Keratinocyte (primary cell): ENCODE measurements at regions not wholly inside any gene's neighbourhood (a gene's known extent, or its start where the extent isn't known, plus 50 kb on each side); places are given as distances from the start of the nearest gene placed in this dataset.

ENCODE experiments used
- DNase-seq: peaks from one replicate; pipeline ENCODE4 v3.0.0-alpha.2; 2011; ENCODE audit warnings: low read depth, missing footprints, low spot score
- FAIRE-seq: peaks from 2 replicates; lab custom pipeline; 2011; peaks lifted over from hg19 to GRCh38; lab: Jason Lieb, UNC
- H2AFZ ChIP-seq: 2 replicates; pipeline ENCODE4 v1.6.0; 2012; ENCODE audit warnings: low read length, control low read depth, inconsistent platforms; ENCODE audit not compliant: control insufficient read depth
- H3K27ac ChIP-seq: 2 replicates; pipeline ENCODE4 v1.5.1; 2011; ENCODE audit warnings: low read length; ENCODE audit not compliant: control insufficient read depth, insufficient read depth
- H3K27me3 ChIP-seq: 3 replicates; pipeline ENCODE4 v1.6.0; 2011; ENCODE audit warnings: low read length; ENCODE audit not compliant: control insufficient read depth, insufficient read depth; ENCODE audit errors: extremely low read depth
- H3K36me3 ChIP-seq, 2 experiments: 2 replicates in 1 of 2; 3 replicates in 1 of 2; pipeline ENCODE4 v1.5.1; 2011; ENCODE audit warnings: low read length in 2 of 2, mild to moderate bottlenecking in 1 of 2; ENCODE audit not compliant: control insufficient read depth in 2 of 2, insufficient read depth in 2 of 2; ENCODE audit errors: extremely low read depth in 1 of 2
- H3K4me1 ChIP-seq: 3 replicates; pipeline ENCODE4 v1.5.1; 2011; ENCODE audit warnings: low read length; ENCODE audit not compliant: control insufficient read depth, insufficient read depth; ENCODE audit errors: extremely low read depth
- H3K4me2 ChIP-seq: 3 replicates; pipeline ENCODE4 v1.6.0; 2011; ENCODE audit warnings: low read depth, low read length; ENCODE audit not compliant: control insufficient read depth, insufficient read depth; ENCODE audit errors: extremely low read depth
- H3K4me3 ChIP-seq, 3 experiments: fragments of 200-600 bp in 1 of 3; sonication (generic) in 1 of 3; 2 replicates in 2 of 3; 3 replicates in 1 of 3; pipeline ENCODE4 v1.5.1; 2011 to 2016; ENCODE audit warnings: low read length in 3 of 3, mild to moderate bottlenecking in 3 of 3, control low read depth in 2 of 3, inconsistent platforms in 1 of 3, low read depth in 1 of 3, mixed read lengths in 1 of 3, mixed run types in 1 of 3, moderate library complexity in 1 of 3; ENCODE audit not compliant: control insufficient read depth in 2 of 3, insufficient read depth in 2 of 3; ENCODE audit errors: extremely low read depth in 1 of 3
- H3K79me2 ChIP-seq: 2 replicates; pipeline ENCODE4 v1.6.0; 2012; ENCODE audit warnings: low read length; ENCODE audit not compliant: control insufficient read depth, insufficient read depth
- H3K9ac ChIP-seq: 3 replicates; pipeline ENCODE4 v1.6.0; 2011; ENCODE audit warnings: low read length; ENCODE audit not compliant: control insufficient read depth, insufficient read depth; ENCODE audit errors: extremely low read depth
- H3K9me1 ChIP-seq: 3 replicates; pipeline ENCODE4 v1.6.0; 2011; ENCODE audit warnings: low read length; ENCODE audit not compliant: control insufficient read depth, insufficient read depth; ENCODE audit errors: extremely low read depth
- H3K9me3 ChIP-seq: 2 replicates; pipeline ENCODE4 v1.5.1; 2012; ENCODE audit warnings: low read depth, low read length; ENCODE audit not compliant: control insufficient read depth
- H4K20me1 ChIP-seq: 3 replicates; pipeline ENCODE4 v1.6.0; 2011; ENCODE audit warnings: low read length; ENCODE audit not compliant: control insufficient read depth, insufficient read depth; ENCODE audit errors: extremely low read depth
- EZH2 ChIP-seq: IDR thresholded peaks from one replicate; pipeline ENCODE4 v1.6.1; 2012; ENCODE audit warnings: inconsistent platforms, mild to moderate bottlenecking, low read length, moderate library complexity
- dilution Hi-C: fragments of 300-500 bp; cut with MboI; formaldehyde crosslinking; loops from one replicate; pipeline ENCODE4 v1.7.0; 2020; ENCODE audit warnings: low sequenced_read_pairs; ENCODE audit not compliant: extremely low pct_ligation_motif_present
- TF ChIP-seq, protein P1 (sequence below), 3 experiments: IDR thresholded peaks in 1 of 3; conservative IDR thresholded peaks in 1 of 3; optimal IDR thresholded peaks in 1 of 3; 2 replicates in 2 of 3; 3 replicates in 1 of 3; pipeline versions ENCODE3 to v1.5.1; 2011; ENCODE audit warnings: low read length in 3 of 3, mild to moderate bottlenecking in 3 of 3, moderate library complexity in 2 of 3, control low read depth in 1 of 3, inconsistent platforms in 1 of 3; ENCODE audit not compliant: insufficient read depth in 2 of 3; ENCODE audit errors: extremely low read depth in 1 of 3

DNA sequence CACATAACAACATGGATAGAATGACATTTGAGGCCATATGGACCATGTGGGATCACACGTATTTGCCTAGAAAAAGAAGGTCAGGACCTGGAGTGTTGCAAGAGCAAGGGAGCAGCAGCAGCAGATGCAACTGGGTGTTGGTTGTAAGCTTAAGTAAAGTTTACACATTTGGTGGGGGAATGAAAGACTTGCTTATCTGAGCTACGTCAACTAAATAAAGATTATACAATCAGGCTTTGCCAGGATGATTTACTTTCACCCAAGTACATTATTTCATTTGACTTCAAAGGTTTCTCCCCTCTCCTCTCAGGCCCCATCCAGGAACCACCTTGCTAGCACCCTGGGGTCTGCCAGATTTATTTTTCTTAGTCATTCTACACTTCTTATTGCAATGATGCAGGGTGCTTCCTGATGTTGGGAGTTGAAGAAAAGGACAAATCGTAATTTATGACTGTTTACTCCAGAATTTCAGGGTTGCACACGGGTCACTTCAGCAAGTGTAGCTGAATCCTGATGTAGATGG, 591.9 kb upstream of the IGFBP3 start:
- H3K9me1 ChIP-seq: no peaks in the 10 kb centered on the region
- TF ChIP-seq EZH2: no peak
- TF ChIP-seq, protein P1, sequence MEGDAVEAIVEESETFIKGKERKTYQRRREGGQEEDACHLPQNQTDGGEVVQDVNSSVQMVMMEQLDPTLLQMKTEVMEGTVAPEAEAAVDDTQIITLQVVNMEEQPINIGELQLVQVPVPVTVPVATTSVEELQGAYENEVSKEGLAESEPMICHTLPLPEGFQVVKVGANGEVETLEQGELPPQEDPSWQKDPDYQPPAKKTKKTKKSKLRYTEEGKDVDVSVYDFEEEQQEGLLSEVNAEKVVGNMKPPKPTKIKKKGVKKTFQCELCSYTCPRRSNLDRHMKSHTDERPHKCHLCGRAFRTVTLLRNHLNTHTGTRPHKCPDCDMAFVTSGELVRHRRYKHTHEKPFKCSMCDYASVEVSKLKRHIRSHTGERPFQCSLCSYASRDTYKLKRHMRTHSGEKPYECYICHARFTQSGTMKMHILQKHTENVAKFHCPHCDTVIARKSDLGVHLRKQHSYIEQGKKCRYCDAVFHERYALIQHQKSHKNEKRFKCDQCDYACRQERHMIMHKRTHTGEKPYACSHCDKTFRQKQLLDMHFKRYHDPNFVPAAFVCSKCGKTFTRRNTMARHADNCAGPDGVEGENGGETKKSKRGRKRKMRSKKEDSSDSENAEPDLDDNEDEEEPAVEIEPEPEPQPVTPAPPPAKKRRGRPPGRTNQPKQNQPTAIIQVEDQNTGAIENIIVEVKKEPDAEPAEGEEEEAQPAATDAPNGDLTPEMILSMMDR (optimal IDR thresholded peaks at IDR 0.05 in 1 of 3, IDR thresholded peaks at IDR 0.05 in 1 of 3, conservative IDR thresholded peaks at IDR 0.05 in 1 of 3; ENCODE audit: extremely low read depth in 1 of 3, insufficient read depth in 2 of 3, low read length in 3 of 3): no peak
- no peak overlapping the region for H2AFZ ChIP-seq
- no peak overlapping the region for H3K4me3 ChIP-seq
- H3K27me3 ChIP-seq: no peaks in the 10 kb centered on the region
- no peaks in the 10 kb centered on the region for H3K36me3 ChIP-seq
- no peak overlapping the region for H3K9ac ChIP-seq
- FAIRE-seq (no peak), DNase-seq (no peak)
- H3K27ac ChIP-seq: no peak overlapping the region
- H3K79me2 ChIP-seq: no peaks in the 10 kb centered on the region
- no peaks in the 10 kb centered on the region for H3K9me3 ChIP-seq
- dilution Hi-C loops: no loop called here
- no peaks in the 10 kb centered on the region for H3K4me1 ChIP-seq
- H4K20me1 ChIP-seq: no peaks in the 10 kb centered on the region
- H3K4me2 ChIP-seq: no peak overlapping the region

DNA sequence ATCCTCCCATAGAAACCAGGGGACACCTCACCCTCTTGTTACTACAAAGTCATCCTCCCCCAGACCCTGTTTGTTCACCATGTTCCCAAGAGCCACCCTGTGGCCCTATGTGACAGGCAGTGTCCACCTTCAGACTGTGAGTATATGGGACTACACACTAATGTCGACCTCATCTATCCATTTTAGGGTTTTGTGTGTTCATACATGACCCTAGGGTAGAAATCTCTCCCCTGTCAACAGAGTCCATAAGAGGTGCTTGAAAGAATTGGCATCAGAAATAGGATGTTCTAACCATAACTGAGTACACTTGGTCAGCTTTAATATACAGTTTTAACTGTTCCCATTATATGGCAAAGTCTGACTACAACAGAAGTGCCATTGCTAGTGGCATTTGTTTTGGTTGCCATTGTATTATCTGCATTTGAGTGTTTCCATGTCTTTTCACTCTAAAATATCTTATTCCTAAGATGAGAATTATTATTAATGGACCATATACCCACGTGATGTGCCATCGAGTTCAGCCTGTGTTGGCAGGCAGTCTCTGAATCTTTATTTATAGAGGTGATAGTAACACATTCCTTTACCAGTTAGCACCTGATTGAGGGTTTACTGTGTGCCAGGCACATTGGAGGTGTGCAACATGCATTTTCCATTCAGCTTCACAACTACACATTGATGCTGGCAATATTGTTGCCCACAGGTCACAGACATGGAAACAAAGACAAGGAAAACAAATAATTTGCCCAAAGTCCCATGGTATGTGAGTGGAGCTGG, 590.6 kb upstream of the IGFBP3 start:
- H3K27me3 ChIP-seq: no peaks in the 10 kb centered on the region
- no peaks in the 10 kb centered on the region for H3K79me2 ChIP-seq
- TF ChIP-seq, protein P1 (optimal IDR thresholded peaks at IDR 0.05 in 1 of 3, IDR thresholded peaks at IDR 0.05 in 1 of 3, conservative IDR thresholded peaks at IDR 0.05 in 1 of 3; ENCODE audit: extremely low read depth in 1 of 3, insufficient read depth in 2 of 3, low read length in 3 of 3): no peak
- TF ChIP-seq EZH2: no peak
- H3K27ac ChIP-seq: no peak overlapping the region
- no peak overlapping the region for H2AFZ ChIP-seq
- DNase-seq: no peak
- H3K9me3 ChIP-seq: no peaks in the 10 kb centered on the region
- H3K9me1 ChIP-seq: no peaks in the 10 kb centered on the region
- H4K20me1 ChIP-seq: no peaks in the 10 kb centered on the region
- no peak overlapping the region for H3K4me2 ChIP-seq
- no peak overlapping the region for H3K4me3 ChIP-seq
- H3K9ac ChIP-seq: no peak overlapping the region
- H3K4me1 ChIP-seq: no peaks in the 10 kb centered on the region
- dilution Hi-C loops: no loop called here
- FAIRE-seq: no peak
- no peaks in the 10 kb centered on the region for H3K36me3 ChIP-seq
